OCI-LY7 (cell line): ENCODE measurements at regions not wholly inside any gene's neighbourhood (a gene's known extent, or its start where the extent isn't known, plus 50 kb on each side); places are given as distances from the start of the nearest gene placed in this dataset.

ENCODE experiments used
- BruUV-seq: library from RNA; stranded (reverse); fragments of 400-500 nt; replicated peaks from 2 replicates; lab custom pipeline; 2021; lab: Mats Ljungman, UMichigan
- CTCF ChIA-PET: fragments of 300-600 bp; sonication (Branson Sonifier 250); formaldehyde crosslinking; loops from one replicate; lab custom pipeline; 2022; ENCODE audit warnings: antibody characterized with exemption; ENCODE audit not compliant: unreplicated experiment; lab: Charles Lee
- POLR2A ChIA-PET: fragments of 300-600 bp; sonication (Branson Sonifier 250); formaldehyde crosslinking; loops from one replicate; lab custom pipeline; 2022; ENCODE audit warnings: antibody characterized with exemption; lab: Charles Lee
- DNase-seq: peaks from one replicate; pipeline ENCODE4 v3.0.0-alpha.2; 2015; ENCODE audit warnings: low spot score
- H2AFZ ChIP-seq: fragments of 200-600 bp; sonication (generic), shearing (Covaris generic); 2 replicates; pipeline ENCODE4 v1.6.1; 2014; ENCODE audit warnings: mild to moderate bottlenecking, antibody characterized with exemption, low read length, moderate library complexity
- H3K27ac ChIP-seq: fragments of 200-600 bp; sonication (generic); 2 replicates; pipeline ENCODE4 v1.5.1; 2014; ENCODE audit warnings: mixed run types, low read depth, mild to moderate bottlenecking, moderate library complexity, low read length, inconsistent platforms; ENCODE audit not compliant: poor library complexity, severe bottlenecking
- H3K36me3 ChIP-seq: fragments of 200-600 bp; sonication (generic); 2 replicates; pipeline ENCODE4 v1.6.1; 2014; ENCODE audit warnings: mild to moderate bottlenecking, antibody characterized with exemption, low read length, moderate library complexity, mixed read lengths; ENCODE audit not compliant: insufficient read depth
- H3K4me1 ChIP-seq: fragments of 200-600 bp; sonication (generic); 2 replicates; pipeline ENCODE4 v1.5.1; 2014; ENCODE audit warnings: mild to moderate bottlenecking, low read length; ENCODE audit not compliant: insufficient read depth, poor library complexity, severe bottlenecking
- H3K4me2 ChIP-seq: fragments of 200-600 bp; sonication (generic); 2 replicates; pipeline ENCODE4 v1.6.1; 2014; ENCODE audit warnings: mild to moderate bottlenecking, low read length
- H3K4me3 ChIP-seq: fragments of 200-600 bp; sonication (generic); 2 replicates; pipeline ENCODE4 v1.5.1; 2014; ENCODE audit warnings: mild to moderate bottlenecking, low read depth, low read length; ENCODE audit not compliant: poor library complexity, severe bottlenecking
- H3K79me2 ChIP-seq: fragments of 200-600 bp; sonication (generic); 2 replicates; pipeline ENCODE4 v1.6.1; 2016; ENCODE audit warnings: low read depth, mild to moderate bottlenecking, low read length, moderate library complexity, mixed read lengths; ENCODE audit not compliant: insufficient read depth
- H3K9me2 ChIP-seq: fragments of 200-600 bp; sonication (generic); 2 replicates; pipeline ENCODE4 v1.6.1; 2016; ENCODE audit warnings: mild to moderate bottlenecking, low read length, mixed read lengths; ENCODE audit not compliant: insufficient read depth
- H3K9me3 ChIP-seq: fragments of 200-600 bp; sonication (generic); 2 replicates; pipeline ENCODE4 v1.6.1; 2014; ENCODE audit warnings: mild to moderate bottlenecking, mixed run types, low read length, mixed read lengths
- H4K20me1 ChIP-seq: fragments of 200-600 bp; sonication (generic); 2 replicates; pipeline ENCODE4 v1.6.1; 2014; ENCODE audit warnings: mild to moderate bottlenecking, antibody characterized with exemption, low read length, moderate library complexity, mixed read lengths; ENCODE audit not compliant: insufficient read depth
- CTCF ChIP-seq: fragments of 200-600 bp; sonication (generic); conservative IDR thresholded peaks from 2 replicates; pipeline ENCODE4 v1.5.1; 2014; ENCODE audit warnings: mild to moderate bottlenecking, antibody characterized with exemption, low read length, moderate library complexity, mixed read lengths
- EZH2phosphoT487 ChIP-seq: fragments of 200-600 bp; sonication (generic); IDR thresholded peaks from 2 replicates; pipeline ENCODE4 v1.6.1; 2018; ENCODE audit warnings: low read depth, borderline replicate concordance, mild to moderate bottlenecking, mixed run types, antibody characterized with exemption, low read length, moderate library complexity, mixed read lengths
- intact Hi-C: fragments of 100-400 bp; cut with micrococcal nuclease; formaldehyde crosslinking; loops from one replicate; pipeline ENCODE4 v1.10.0; 2022; ENCODE audit not compliant: unreplicated experiment

GRCh38 chrX:63993936-63994335 lies 208.9 kb upstream of the ARHGEF9 start:
- Histone ChIP-seq H3K9me2 (no peaks in the 10 kb centered on the region), H3K27ac (no peak overlapping the region), H3K4me2 (no peak overlapping the region), H3K79me2 (no peaks in the 10 kb centered on the region), H3K4me1 (no peaks in the 10 kb centered on the region), H4K20me1 (no peaks in the 10 kb centered on the region), H3K36me3 (no peaks in the 10 kb centered on the region), H3K4me3 (no peak overlapping the region), H3K9me3 (no peaks in the 10 kb centered on the region), H2AFZ (no peak overlapping the region)
- no TSS peak for BruUV-seq
- TF ChIP-seq EZH2phosphoT487 (no peak), CTCF (no peak)
- intact Hi-C loops: no loop called here
- DNase-seq: no peak
- ChIA-PET CTCF (no interaction called here), POLR2A (no interaction called here)

- H3K4me2 ChIP-seq: no peak overlapping the region
- no peaks in the 10 kb centered on the region for H3K9me3 ChIP-seq
- no peak for TF ChIP-seq CTCF
- TF ChIP-seq EZH2phosphoT487: no peak
- no TSS peak for BruUV-seq
- ChIA-PET CTCF (no interaction called here), POLR2A (no interaction called here)
- no peaks in the 10 kb centered on the region for H3K4me1 ChIP-seq
- no peaks in the 10 kb centered on the region for H3K36me3 ChIP-seq
- H3K79me2 ChIP-seq: no peaks in the 10 kb centered on the region
- H3K27ac ChIP-seq: no peak overlapping the region
- no peaks in the 10 kb centered on the region for H3K9me2 ChIP-seq
- H2AFZ ChIP-seq: no peak overlapping the region
- no peak for DNase-seq
- H3K4me3 ChIP-seq: no peak overlapping the region
- no peaks in the 10 kb centered on the region for H4K20me1 ChIP-seq
- intact Hi-C loops: no loop called here
Observed at GRCh38 chrX:63985906-63986305, 200.9 kb upstream of the ARHGEF9 start.

GRCh38 chrX:63979480-63979879 lies 194.5 kb upstream of the ARHGEF9 start:
- no peaks in the 10 kb centered on the region for H3K36me3 ChIP-seq
- no peak overlapping the region for H2AFZ ChIP-seq
- CTCF ChIA-PET: no interaction called here
- POLR2A ChIA-PET: no interaction called here
- H3K79me2 ChIP-seq: no peaks in the 10 kb centered on the region
- TF ChIP-seq CTCF (no peak), EZH2phosphoT487 (no peak)
- intact Hi-C loops: no loop called here
- BruUV-seq: no TSS peak
- H4K20me1 ChIP-seq: no peaks in the 10 kb centered on the region
- H3K9me3 ChIP-seq: no peaks in the 10 kb centered on the region
- no peak overlapping the region for H3K4me2 ChIP-seq
- H3K9me2 ChIP-seq: no peaks in the 10 kb centered on the region
- DNase-seq: no peak
- H3K27ac ChIP-seq: no peak overlapping the region
- no peaks in the 10 kb centered on the region for H3K4me1 ChIP-seq
- no peak overlapping the region for H3K4me3 ChIP-seq
